Endodermal cell (in vitro differentiated cells): ENCODE measurements at regions not wholly inside any gene's neighbourhood (a gene's known extent, or its start where the extent isn't known, plus 50 kb on each side); places are given as distances from the start of the nearest gene placed in this dataset.

ENCODE experiments used
- DNase-seq: peaks from one replicate; pipeline ENCODE4 v3.0.0-alpha.2; 2017
- H3K27ac ChIP-seq: 2 replicates; pipeline ENCODE4 v1.5.1; 2013; ENCODE audit warnings: mild to moderate bottlenecking, low read depth, low read length, moderate library complexity
- H3K27me3 ChIP-seq: 2 replicates; pipeline ENCODE4 v1.6.1; 2013; ENCODE audit warnings: mild to moderate bottlenecking, low read length, moderate library complexity; ENCODE audit not compliant: insufficient read depth, control insufficient read depth, poor library complexity, severe bottlenecking
- H3K36me3 ChIP-seq: 2 replicates; pipeline ENCODE4 v1.7.0; 2013; ENCODE audit warnings: mild to moderate bottlenecking, low read length, moderate library complexity; ENCODE audit not compliant: control insufficient read depth, insufficient read depth
- H3K4me1 ChIP-seq: one replicate; pipeline ENCODE4 v1.7.0; 2013; ENCODE audit warnings: low read length; ENCODE audit not compliant: control insufficient read depth, insufficient read depth
- H3K4me3 ChIP-seq: 2 replicates; pipeline ENCODE4 v1.5.1; 2013; ENCODE audit warnings: mild to moderate bottlenecking, low read length, moderate library complexity
- H3K9ac ChIP-seq: 2 replicates; pipeline ENCODE4 v1.6.1; 2013; ENCODE audit warnings: mild to moderate bottlenecking, low read length, moderate library complexity; ENCODE audit not compliant: poor library complexity, severe bottlenecking; ENCODE audit errors: extremely low read depth
- H3K9me3 ChIP-seq: 2 replicates; pipeline ENCODE4 v1.6.1; 2013; ENCODE audit warnings: mild to moderate bottlenecking, low read length, moderate library complexity; ENCODE audit not compliant: control insufficient read depth
- H3K27ac Mint-ChIP-seq: 2 replicates; pipeline ENCODE4 v1.8.0; 2020; ENCODE audit warnings: mixed read lengths
- H3K27me3 Mint-ChIP-seq: 2 replicates; pipeline ENCODE4 v1.8.0; 2021; ENCODE audit warnings: mild to moderate bottlenecking, mixed read lengths; ENCODE audit not compliant: insufficient read depth
- H3K36me3 Mint-ChIP-seq: 2 replicates; pipeline ENCODE4 v1.8.0; 2020; ENCODE audit warnings: low read depth, mixed read lengths
- H3K4me1 Mint-ChIP-seq: 2 replicates; pipeline ENCODE4 v1.8.0; 2020; ENCODE audit warnings: mixed read lengths
- H3K4me3 Mint-ChIP-seq: 2 replicates; pipeline ENCODE4 v1.8.0; 2020; ENCODE audit warnings: mild to moderate bottlenecking, moderate library complexity, mixed read lengths
- H3K9me3 Mint-ChIP-seq: 2 replicates; pipeline ENCODE4 v1.8.0; 2020; ENCODE audit warnings: mild to moderate bottlenecking, mixed read lengths
- CTCF ChIP-seq: fragments of 200-600 bp; sonication (generic); conservative IDR thresholded peaks from 2 replicates; pipeline ENCODE4 v1.5.0; 2021; ENCODE audit warnings: antibody characterized with exemption, mild to moderate bottlenecking
- WGBS, 2 experiments: methylation state at CpG; one replicate each; pipeline versions ENCODE4 v1.1.5 to v1.1.7; 2013; ENCODE audit warnings: missing lambda C conversion rate in 2 of 2, mixed read lengths in 1 of 2; ENCODE audit not compliant: insufficient coverage in 1 of 2, insufficient read length in 1 of 2; 5-methylcytosine and 5-hydroxymethylcytosine counted together

GRCh38 chr11:111169367-111169766, 76.2 kb upstream of the POU2AF2 start:
- H3K27ac ChIP-seq = no peak overlapping the region
- no peaks in the 10 kb centered on the region for H3K36me3 ChIP-seq
- H3K4me1 ChIP-seq = no peaks in the 10 kb centered on the region
- 100% methylated on average over 4 of the region's 5 CpGs; no CpG with 5 or more reads in 1 of the 2 experiments for WGBS, 2 experiments
- no peak overlapping the region for H3K9ac ChIP-seq
- no peaks in the 10 kb centered on the region for H3K27me3 Mint-ChIP-seq
- H3K4me3 Mint-ChIP-seq = no peak overlapping the region
- TF ChIP-seq CTCF = no peak
- H3K4me1 Mint-ChIP-seq = no peaks in the 10 kb centered on the region
- no peaks in the 10 kb centered on the region for H3K27me3 ChIP-seq
- no peak overlapping the region for H3K27ac Mint-ChIP-seq
- no peak overlapping the region for H3K4me3 ChIP-seq
- no peaks in the 10 kb centered on the region for H3K9me3 Mint-ChIP-seq
- no peaks in the 10 kb centered on the region for H3K36me3 Mint-ChIP-seq
- no peak for DNase-seq
- no peaks in the 10 kb centered on the region for H3K9me3 ChIP-seq

- H3K36me3 Mint-ChIP-seq = no peaks in the 10 kb centered on the region
- no peak for DNase-seq
- WGBS, 2 experiments = 92 to 100% methylated on average over 1 to 2 of the region's 2 CpGs
- H3K27ac Mint-ChIP-seq = no peak overlapping the region
- Histone ChIP-seq H3K27ac (no peak overlapping the region), H3K36me3 (no peaks in the 10 kb centered on the region), H3K27me3 (no peaks in the 10 kb centered on the region), H3K9me3 (no peaks in the 10 kb centered on the region), H3K4me1 (no peaks in the 10 kb centered on the region), H3K9ac (no peak overlapping the region), H3K4me3 (no peak overlapping the region)
- TF ChIP-seq CTCF = no peak
- H3K9me3 Mint-ChIP-seq = no peaks in the 10 kb centered on the region
- no peak overlapping the region for H3K4me3 Mint-ChIP-seq
- H3K4me1 Mint-ChIP-seq = no peaks in the 10 kb centered on the region
- H3K27me3 Mint-ChIP-seq = no peaks in the 10 kb centered on the region
These were observed 76.7 kb upstream of the POU2AF2 start for GRCh38 chr11:111168871-111169270.

GRCh38 chr11:111167666-111168065, 77.9 kb upstream of the POU2AF2 start:
- Histone ChIP-seq H3K9me3 (no peaks in the 10 kb centered on the region), H3K27me3 (no peaks in the 10 kb centered on the region), H3K9ac (no peak overlapping the region), H3K4me1 (peaks cover 4% of the 10 kb centered on the region), H3K27ac (no peak overlapping the region), H3K36me3 (no peaks in the 10 kb centered on the region), H3K4me3 (no peak overlapping the region)
- no peak for TF ChIP-seq CTCF
- no peak overlapping the region for H3K4me3 Mint-ChIP-seq
- no peaks in the 10 kb centered on the region for H3K36me3 Mint-ChIP-seq
- H3K4me1 Mint-ChIP-seq = peaks cover 5% of the 10 kb centered on the region
- no peak for DNase-seq
- no peaks in the 10 kb centered on the region for H3K9me3 Mint-ChIP-seq
- no peaks in the 10 kb centered on the region for H3K27me3 Mint-ChIP-seq
- H3K27ac Mint-ChIP-seq = no peak overlapping the region
- 91 to 100% methylated on average over 2 of the region's 2 CpGs for WGBS, 2 experiments
